ENCODE measurements at regions not wholly inside any gene's neighbourhood (a gene's known extent, or its start where the extent isn't known, plus 50 kb on each side); places are given as distances from the start of the nearest gene placed in this dataset.

DNA sequence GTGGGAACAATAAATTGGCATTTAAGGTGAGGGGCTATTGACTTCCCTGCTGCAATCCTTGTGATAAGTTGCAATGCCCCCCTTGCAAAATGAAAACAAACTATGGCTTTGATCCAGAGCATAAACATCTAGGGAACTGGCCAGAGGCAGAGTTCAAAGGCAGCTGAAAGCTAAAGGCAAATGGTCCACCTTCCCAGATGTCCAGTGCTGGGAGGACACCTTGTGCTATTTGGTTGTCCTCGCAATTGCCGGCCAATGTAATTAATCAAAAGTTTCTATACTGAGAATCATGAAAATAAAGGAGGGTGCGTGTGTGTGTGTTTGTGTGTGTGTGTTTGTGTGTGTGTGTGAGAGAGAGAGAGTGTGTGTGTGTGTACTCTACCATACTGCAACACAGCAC, 337.4 kb downstream of the CBLN4 start:
- TF ChIP-seq, protein P1, sequence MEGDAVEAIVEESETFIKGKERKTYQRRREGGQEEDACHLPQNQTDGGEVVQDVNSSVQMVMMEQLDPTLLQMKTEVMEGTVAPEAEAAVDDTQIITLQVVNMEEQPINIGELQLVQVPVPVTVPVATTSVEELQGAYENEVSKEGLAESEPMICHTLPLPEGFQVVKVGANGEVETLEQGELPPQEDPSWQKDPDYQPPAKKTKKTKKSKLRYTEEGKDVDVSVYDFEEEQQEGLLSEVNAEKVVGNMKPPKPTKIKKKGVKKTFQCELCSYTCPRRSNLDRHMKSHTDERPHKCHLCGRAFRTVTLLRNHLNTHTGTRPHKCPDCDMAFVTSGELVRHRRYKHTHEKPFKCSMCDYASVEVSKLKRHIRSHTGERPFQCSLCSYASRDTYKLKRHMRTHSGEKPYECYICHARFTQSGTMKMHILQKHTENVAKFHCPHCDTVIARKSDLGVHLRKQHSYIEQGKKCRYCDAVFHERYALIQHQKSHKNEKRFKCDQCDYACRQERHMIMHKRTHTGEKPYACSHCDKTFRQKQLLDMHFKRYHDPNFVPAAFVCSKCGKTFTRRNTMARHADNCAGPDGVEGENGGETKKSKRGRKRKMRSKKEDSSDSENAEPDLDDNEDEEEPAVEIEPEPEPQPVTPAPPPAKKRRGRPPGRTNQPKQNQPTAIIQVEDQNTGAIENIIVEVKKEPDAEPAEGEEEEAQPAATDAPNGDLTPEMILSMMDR (IDR thresholded peaks at IDR 0.05) = no peak
- no peak for TF ChIP-seq ZFX (IDR thresholded peaks at IDR 0.05; ENCODE audit: borderline replicate concordance)
